Nephron progenitor cell (in vitro differentiated cells): ENCODE measurements at regions not wholly inside any gene's neighbourhood (a gene's known extent, or its start where the extent isn't known, plus 50 kb on each side); places are given as distances from the start of the nearest gene placed in this dataset.

Experiments
- DNase-seq: peaks from one replicate; pipeline ENCODE4 v3.0.0; 2021
- H3K27ac Mint-ChIP-seq: 2 replicates; pipeline ENCODE4 v1.8.0; 2021; ENCODE audit warnings: mild to moderate bottlenecking, moderate library complexity, mixed read lengths
- H3K27me3 Mint-ChIP-seq: 2 replicates; pipeline ENCODE4 v1.8.0; 2021; ENCODE audit warnings: mild to moderate bottlenecking, low read depth, mixed read lengths; ENCODE audit not compliant: poor library complexity
- H3K36me3 Mint-ChIP-seq: 2 replicates; pipeline ENCODE4 v1.8.0; 2021; ENCODE audit warnings: low read depth, mixed read lengths
- H3K4me1 Mint-ChIP-seq: 2 replicates; pipeline ENCODE4 v1.8.0; 2021; ENCODE audit warnings: mixed read lengths
- H3K4me3 Mint-ChIP-seq: 2 replicates; pipeline ENCODE4 v1.8.0; 2021; ENCODE audit warnings: mild to moderate bottlenecking, moderate library complexity, mixed read lengths
- H3K9me3 Mint-ChIP-seq: 2 replicates; pipeline ENCODE4 v1.8.0; 2021; ENCODE audit warnings: mild to moderate bottlenecking, moderate library complexity, mixed read lengths
- TF ChIP-seq, protein P1 (sequence below): fragments of 200-600 bp; sonication (generic); IDR thresholded peaks from 2 replicates; pipeline ENCODE4 v1.5.0; 2021; ENCODE audit warnings: antibody characterized with exemption

DNA sequence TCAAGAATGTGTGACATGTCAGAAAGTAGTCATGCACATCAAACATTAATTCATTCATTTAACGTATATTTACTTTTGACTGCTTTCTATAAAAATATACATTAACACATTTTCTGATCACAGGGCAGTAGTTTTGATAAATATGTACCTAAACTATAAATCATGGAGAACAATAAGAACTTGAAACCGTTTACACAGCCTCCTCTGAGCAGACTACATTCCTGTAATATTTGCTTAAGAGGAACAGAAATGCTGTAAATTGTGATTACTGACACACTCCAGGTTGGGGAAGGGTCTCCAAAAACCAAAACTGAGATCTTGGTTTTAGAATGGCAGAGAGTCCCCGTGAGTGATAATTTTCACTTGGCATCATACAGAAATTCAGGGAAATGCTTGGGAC is 120.7 kb upstream of the PPARGC1A start:
- Mint-ChIP-seq H3K9me3 (no peaks in the 10 kb centered on the region), H3K36me3 (no peaks in the 10 kb centered on the region), H3K4me3 (no peak overlapping the region), H3K27me3 (peaks cover 7% of the 10 kb centered on the region), H3K4me1 (peaks cover 6% of the 10 kb centered on the region), H3K27ac (no peak overlapping the region)
- DNase-seq: no peak
- TF ChIP-seq, protein P1, sequence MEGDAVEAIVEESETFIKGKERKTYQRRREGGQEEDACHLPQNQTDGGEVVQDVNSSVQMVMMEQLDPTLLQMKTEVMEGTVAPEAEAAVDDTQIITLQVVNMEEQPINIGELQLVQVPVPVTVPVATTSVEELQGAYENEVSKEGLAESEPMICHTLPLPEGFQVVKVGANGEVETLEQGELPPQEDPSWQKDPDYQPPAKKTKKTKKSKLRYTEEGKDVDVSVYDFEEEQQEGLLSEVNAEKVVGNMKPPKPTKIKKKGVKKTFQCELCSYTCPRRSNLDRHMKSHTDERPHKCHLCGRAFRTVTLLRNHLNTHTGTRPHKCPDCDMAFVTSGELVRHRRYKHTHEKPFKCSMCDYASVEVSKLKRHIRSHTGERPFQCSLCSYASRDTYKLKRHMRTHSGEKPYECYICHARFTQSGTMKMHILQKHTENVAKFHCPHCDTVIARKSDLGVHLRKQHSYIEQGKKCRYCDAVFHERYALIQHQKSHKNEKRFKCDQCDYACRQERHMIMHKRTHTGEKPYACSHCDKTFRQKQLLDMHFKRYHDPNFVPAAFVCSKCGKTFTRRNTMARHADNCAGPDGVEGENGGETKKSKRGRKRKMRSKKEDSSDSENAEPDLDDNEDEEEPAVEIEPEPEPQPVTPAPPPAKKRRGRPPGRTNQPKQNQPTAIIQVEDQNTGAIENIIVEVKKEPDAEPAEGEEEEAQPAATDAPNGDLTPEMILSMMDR: no peak

DNA sequence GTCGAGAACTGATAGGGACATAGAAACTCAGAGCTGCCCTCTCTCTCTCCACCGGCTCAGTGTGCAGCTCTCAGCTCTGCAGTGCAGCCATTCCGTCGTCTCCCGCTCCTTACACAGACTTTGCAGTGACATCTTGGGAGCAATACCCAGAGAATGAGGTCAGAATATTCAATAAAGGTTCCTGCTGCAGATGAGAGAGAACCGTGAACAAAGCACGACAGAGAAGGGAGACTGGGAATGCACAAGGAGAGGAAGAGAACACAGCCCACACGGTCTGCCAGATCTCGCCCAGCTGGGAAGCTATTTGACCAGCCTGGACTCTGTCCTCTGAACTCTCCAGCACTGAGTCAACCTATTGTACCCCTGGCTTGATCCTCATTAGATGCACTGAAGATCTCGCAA is 118.0 kb upstream of the PPARGC1A start:
- H3K27me3 Mint-ChIP-seq: peaks cover 7% of the 10 kb centered on the region
- no peaks in the 10 kb centered on the region for H3K36me3 Mint-ChIP-seq
- no peak overlapping the region for H3K27ac Mint-ChIP-seq
- H3K9me3 Mint-ChIP-seq: no peaks in the 10 kb centered on the region
- H3K4me3 Mint-ChIP-seq: no peak overlapping the region
- no peak for DNase-seq
- TF ChIP-seq, protein P1: no peak
- H3K4me1 Mint-ChIP-seq: peaks cover 6% of the 10 kb centered on the region

DNA sequence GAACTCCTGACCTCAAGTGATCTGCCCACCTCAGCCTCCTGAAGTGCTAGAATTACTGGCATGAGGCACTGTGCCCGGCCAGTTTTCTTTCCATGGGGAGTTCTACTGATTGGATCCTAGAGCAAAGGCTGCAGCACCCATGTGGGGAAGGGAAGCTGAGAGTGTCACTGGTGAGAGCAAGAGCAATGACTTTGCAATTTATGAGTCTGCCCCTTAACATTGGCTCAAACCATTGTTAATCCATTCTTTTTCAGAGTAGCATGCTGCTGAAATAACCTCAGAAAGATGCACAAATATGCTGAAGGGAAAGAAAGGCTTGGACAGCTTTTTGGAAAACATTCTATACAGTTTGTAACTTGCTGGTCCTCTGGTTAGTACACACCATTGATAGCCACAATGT is 116.4 kb upstream of the PPARGC1A start:
- peaks cover 11% of the 10 kb centered on the region for H3K4me1 Mint-ChIP-seq
- no peak overlapping the region for H3K4me3 Mint-ChIP-seq
- H3K27ac Mint-ChIP-seq: no peak overlapping the region
- H3K27me3 Mint-ChIP-seq: peaks cover 9% of the 10 kb centered on the region
- no peaks in the 10 kb centered on the region for H3K9me3 Mint-ChIP-seq
- no peaks in the 10 kb centered on the region for H3K36me3 Mint-ChIP-seq
- no peak for DNase-seq
- TF ChIP-seq, protein P1: no peak

DNA sequence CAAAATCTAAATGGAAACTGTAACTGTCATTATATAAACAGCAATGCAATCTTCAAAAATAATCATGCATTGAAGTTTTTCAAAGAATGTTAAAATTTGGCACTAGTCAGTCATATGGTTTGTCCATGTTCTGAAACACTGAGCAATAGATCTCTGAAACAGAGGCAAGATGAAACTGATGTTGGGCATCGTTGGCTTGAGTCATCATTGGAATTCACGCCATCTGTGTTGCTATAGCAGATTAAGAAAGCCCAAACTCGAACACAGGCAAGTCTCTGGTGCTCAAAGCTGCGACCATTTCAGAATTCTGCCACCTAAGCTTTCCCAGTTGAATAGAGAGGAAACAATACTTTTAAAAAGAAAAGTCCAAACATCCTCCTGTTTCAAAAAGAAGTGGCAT is 114.1 kb upstream of the PPARGC1A start:
- no peaks in the 10 kb centered on the region for H3K9me3 Mint-ChIP-seq

DNA sequence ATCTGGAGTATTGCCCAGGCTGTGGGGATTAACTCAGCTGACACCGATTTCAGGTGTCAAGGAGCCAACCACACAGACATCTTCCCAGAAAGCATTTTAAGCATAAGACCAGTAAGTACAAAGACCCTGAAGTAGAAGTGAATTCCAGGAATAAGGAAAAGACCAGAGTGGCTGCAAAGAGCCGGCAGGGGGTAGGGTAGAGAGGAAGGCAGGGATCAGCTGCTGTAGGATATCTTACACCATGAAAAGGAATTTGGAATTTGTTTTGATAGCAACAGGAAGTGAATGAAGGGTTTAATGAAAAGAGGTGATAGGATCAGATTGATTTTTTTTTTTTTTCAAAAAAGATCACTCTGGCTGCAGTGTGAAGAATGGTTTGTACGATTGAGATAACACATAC is 113.6 kb upstream of the PPARGC1A start:
- no peak overlapping the region for H3K4me3 Mint-ChIP-seq
- no peak overlapping the region for H3K27ac Mint-ChIP-seq
- TF ChIP-seq, protein P1: no peak
- peaks cover 9% of the 10 kb centered on the region for H3K27me3 Mint-ChIP-seq
- H3K36me3 Mint-ChIP-seq: no peaks in the 10 kb centered on the region
- DNase-seq: no peak
- H3K4me1 Mint-ChIP-seq: peaks cover 6% of the 10 kb centered on the region
- H3K9me3 Mint-ChIP-seq: no peaks in the 10 kb centered on the region

More for the DNA sequence above, 114.1 kb upstream of the PPARGC1A start:
- H3K4me3 Mint-ChIP-seq: no peak overlapping the region
- no peak for DNase-seq
- peaks cover 9% of the 10 kb centered on the region for H3K27me3 Mint-ChIP-seq
- TF ChIP-seq, protein P1: no peak
- no peak overlapping the region for H3K27ac Mint-ChIP-seq
- no peaks in the 10 kb centered on the region for H3K36me3 Mint-ChIP-seq
- H3K4me1 Mint-ChIP-seq: peaks cover 6% of the 10 kb centered on the region

DNA sequence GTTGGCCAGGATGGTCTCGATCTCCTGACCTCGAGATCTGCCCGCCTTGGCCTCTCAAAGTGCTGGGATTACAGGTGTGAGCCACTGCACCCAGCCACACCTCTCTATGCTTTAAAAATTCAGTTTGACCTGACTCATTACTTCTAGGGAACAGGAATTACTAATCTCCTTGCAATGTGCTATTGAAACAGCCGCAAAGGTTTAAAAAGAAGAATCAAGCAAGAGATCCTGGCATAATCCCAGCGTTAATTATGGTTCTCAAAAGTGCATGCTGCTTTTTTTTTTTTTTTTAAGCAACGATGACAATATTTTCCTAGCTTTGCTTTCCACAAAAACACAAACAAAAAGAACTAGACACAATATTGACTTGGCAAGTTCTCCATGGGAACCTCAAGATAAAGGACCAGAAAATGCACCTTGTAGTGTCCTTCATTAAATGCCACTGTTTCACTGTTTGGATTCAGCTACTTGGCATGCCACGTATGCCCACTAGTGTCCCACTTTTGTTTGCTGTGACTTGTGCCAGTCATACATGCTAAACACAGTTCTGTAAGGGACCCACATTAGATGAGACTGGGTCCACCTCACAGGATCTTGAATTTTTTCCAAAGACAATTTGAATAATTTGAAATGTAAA is 112.6 kb upstream of the PPARGC1A start:
- TF ChIP-seq, protein P1: no peak
- no peaks in the 10 kb centered on the region for H3K36me3 Mint-ChIP-seq
- no peak overlapping the region for H3K27ac Mint-ChIP-seq
- no peak for DNase-seq
- H3K27me3 Mint-ChIP-seq: peaks cover 6% of the 10 kb centered on the region
- H3K4me3 Mint-ChIP-seq: no peak overlapping the region
- peaks cover 6% of the 10 kb centered on the region for H3K4me1 Mint-ChIP-seq
- H3K9me3 Mint-ChIP-seq: no peaks in the 10 kb centered on the region
